HepG2 (cell line): ENCODE measurements at regions not wholly inside any gene's neighbourhood (a gene's known extent, or its start where the extent isn't known, plus 50 kb on each side); places are given as distances from the start of the nearest gene placed in this dataset.

ENCODE experiments used
- ATAC-seq: fragments of 200-7000 bp; cut with Tn5 transposase; 3 replicates; pipeline ENCODE4 v1.9.1; 2020; ENCODE audit warnings: mild to moderate bottlenecking, moderate library complexity
- BruUV-seq: library from RNA; stranded (reverse); fragments of 400-500 nt; replicated peaks from 2 replicates; lab custom pipeline; 2021; lab: Mats Ljungman, UMichigan
- CTCF ChIA-PET: fragments of 300-600 bp; formaldehyde crosslinking; extraction: SDS; loops from one replicate; lab custom pipeline; 2021; ENCODE audit warnings: low total read pairs, inconsistent platforms, low intra/inter-chr PET ratio; lab: Yijun Ruan, JAX
- POLR2A ChIA-PET: fragments of 350-600 bp; sonication (Branson Sonifier 250); formaldehyde crosslinking; loops from one replicate; lab custom pipeline; 2020; ENCODE audit warnings: antibody characterized with exemption, inconsistent platforms; lab: Yijun Ruan, JAX
- DNase-seq: peaks from one replicate; pipeline ENCODE4 v3.0.0-alpha.2; 2015; ENCODE audit warnings: low spot score
- FAIRE-seq: peaks from 3 replicates; lab custom pipeline; 2011; peaks lifted over from hg19 to GRCh38; lab: Jason Lieb, UNC
- H2AFZ ChIP-seq: one replicate; pipeline ENCODE4 v1.6.1; 2011; ENCODE audit warnings: low read length, inconsistent platforms
- H3K27ac ChIP-seq: fragments of 300-600 bp; 3 replicates; pipeline ENCODE4 v1.8.0; 2011; ENCODE audit warnings: mixed run types, mild to moderate bottlenecking, mixed read lengths, low read length, inconsistent platforms; ENCODE audit not compliant: insufficient read depth; ENCODE audit errors: extremely low read length
- H3K27me3 ChIP-seq, 2 experiments: fragments of 200-600 bp in 1 of 2; 2 replicates in 1 of 2; 3 replicates in 1 of 2; pipeline versions ENCODE4 v1.6.0 to v1.8.0; 2011; ENCODE audit warnings: low read length in 2 of 2, mild to moderate bottlenecking in 2 of 2, moderate library complexity in 2 of 2, inconsistent platforms in 1 of 2; ENCODE audit not compliant: insufficient read depth in 2 of 2, control insufficient read depth in 1 of 2
- H3K36me3 ChIP-seq, 2 experiments: fragments of 200-600 bp in 1 of 2; replicated peaks in 1 of 2; 2 replicates in 1 of 2; 3 replicates in 1 of 2; pipeline versions ENCODE4 v1.5.1 to v1.8.0; 2011; ENCODE audit warnings: low read length in 2 of 2, inconsistent platforms in 1 of 2; ENCODE audit not compliant: insufficient read depth in 2 of 2, control insufficient read depth in 1 of 2
- H3K4me1 ChIP-seq: 2 replicates; pipeline ENCODE4 v1.5.1; 2012; ENCODE audit warnings: low read length, inconsistent platforms; ENCODE audit not compliant: insufficient read depth
- H3K4me2 ChIP-seq: 2 replicates; pipeline ENCODE4 v1.6.0; 2011; ENCODE audit warnings: low read depth, low read length, inconsistent platforms
- H3K4me3 ChIP-seq, 3 experiments: fragments of 200-600 bp in 1 of 3; sonication (generic), shearing (Covaris generic) in 1 of 3; replicated peaks in 1 of 3; 2 replicates each; pipeline ENCODE4 v1.5.1; 2011 to 2016; ENCODE audit warnings: low read length in 3 of 3, inconsistent platforms in 2 of 3, low read depth in 2 of 3, mild to moderate bottlenecking in 2 of 3, control low read depth in 1 of 3, mixed read lengths in 1 of 3; ENCODE audit not compliant: insufficient read depth in 1 of 3
- H3K79me2 ChIP-seq: one replicate; pipeline ENCODE4 v1.6.1; 2011; ENCODE audit warnings: low read length, inconsistent platforms; ENCODE audit not compliant: insufficient read depth
- H3K9ac ChIP-seq: 2 replicates; pipeline ENCODE4 v1.6.0; 2011; ENCODE audit warnings: mild to moderate bottlenecking, low read depth, low read length, inconsistent platforms; ENCODE audit not compliant: insufficient read depth
- H3K9me3 ChIP-seq: 2 replicates; pipeline ENCODE4 v1.5.1; 2012; ENCODE audit warnings: mild to moderate bottlenecking, low read length
- H4K20me1 ChIP-seq: 2 replicates; pipeline ENCODE4 v1.6.0; 2011; ENCODE audit warnings: inconsistent platforms, mild to moderate bottlenecking, low read length, moderate library complexity; ENCODE audit not compliant: insufficient read depth
- HOXA9 ChIP-seq: sonication (generic); formaldehyde crosslinking; IDR thresholded peaks from 2 replicates; pipeline ENCODE4 v1.8.1; 2022; ENCODE audit warnings: missing genetic modification reagents, mild to moderate bottlenecking, moderate library complexity, borderline replicate concordance
- IRX3 ChIP-seq: sonication (generic); formaldehyde crosslinking; IDR thresholded peaks from 2 replicates; pipeline ENCODE4 v1.8.1; 2023; ENCODE audit warnings: mild to moderate bottlenecking, low read depth, missing genetic modification reagents, borderline replicate concordance
- MEIS2 ChIP-seq: sonication (generic); formaldehyde crosslinking; IDR thresholded peaks from 2 replicates; pipeline ENCODE4 v1.9.0; 2021; ENCODE audit warnings: mild to moderate bottlenecking, missing genetic modification reagents
- MYPOP ChIP-seq: sonication (generic); formaldehyde crosslinking; IDR thresholded peaks from 2 replicates; pipeline ENCODE4 v1.8.1; 2023; ENCODE audit warnings: mild to moderate bottlenecking, moderate library complexity, missing genetic modification reagents
- TCF7L2 ChIP-seq: IDR thresholded peaks from 2 replicates; pipeline ENCODE4 v1.6.1; 2011; ENCODE audit warnings: mild to moderate bottlenecking, low read depth, low read length, moderate library complexity
- TEF ChIP-seq: sonication (generic); formaldehyde crosslinking; IDR thresholded peaks from 2 replicates; pipeline ENCODE4 v1.5.0; 2020; ENCODE audit warnings: missing genetic modification reagents
- ZNF557 ChIP-seq: sonication (generic); formaldehyde crosslinking; IDR thresholded peaks from 2 replicates; pipeline ENCODE4 v1.4.0; 2020; ENCODE audit warnings: missing genetic modification reagents
- ZNF563 ChIP-seq: sonication (generic); formaldehyde crosslinking; IDR thresholded peaks from 2 replicates; pipeline ENCODE4 v1.8.0; 2022; ENCODE audit warnings: mild to moderate bottlenecking, moderate library complexity, missing genetic modification reagents
- ZNF768 ChIP-seq: sonication (generic); formaldehyde crosslinking; IDR thresholded peaks from 2 replicates; pipeline ENCODE4 v1.4.0; 2020; ENCODE audit warnings: missing genetic modification reagents
- WGBS: methylation state at CpG from one replicate; pipeline ENCODE4 v1.1.6; 2017; ENCODE audit warnings: low lambda C conversion rate; 5-methylcytosine and 5-hydroxymethylcytosine counted together
- in situ Hi-C: cut with HindIII; loops from 2 replicates; pipeline ENCODE4 v1.10.0; 2017; ENCODE audit warnings: low pct_unique_long_range_greater_than_20kb; ENCODE audit not compliant: extremely low pct_ligation_motif_present
- intact Hi-C: fragments of 100-400 bp; cut with micrococcal nuclease; formaldehyde crosslinking; loops from one replicate; pipeline ENCODE4 v1.10.0; 2022; ENCODE audit not compliant: unreplicated experiment
- TF ChIP-seq, protein P1 (sequence below): IDR thresholded peaks from 2 replicates; pipeline ENCODE4 v1.6.1; 2018; ENCODE audit warnings: missing genetic modification reagents

GRCh38 chr3:101146946-101147345 is 153.7 kb upstream of the ABI3BP start (continued):
- TF ChIP-seq HOXA9 (CRISPR knock-in tag) (no peak), IRX3 (CRISPR knock-in tag) (no peak), ZNF768 (CRISPR knock-in tag) (no peak), ZNF557 (CRISPR knock-in tag) (no peak)
- TF ChIP-seq, protein P1, sequence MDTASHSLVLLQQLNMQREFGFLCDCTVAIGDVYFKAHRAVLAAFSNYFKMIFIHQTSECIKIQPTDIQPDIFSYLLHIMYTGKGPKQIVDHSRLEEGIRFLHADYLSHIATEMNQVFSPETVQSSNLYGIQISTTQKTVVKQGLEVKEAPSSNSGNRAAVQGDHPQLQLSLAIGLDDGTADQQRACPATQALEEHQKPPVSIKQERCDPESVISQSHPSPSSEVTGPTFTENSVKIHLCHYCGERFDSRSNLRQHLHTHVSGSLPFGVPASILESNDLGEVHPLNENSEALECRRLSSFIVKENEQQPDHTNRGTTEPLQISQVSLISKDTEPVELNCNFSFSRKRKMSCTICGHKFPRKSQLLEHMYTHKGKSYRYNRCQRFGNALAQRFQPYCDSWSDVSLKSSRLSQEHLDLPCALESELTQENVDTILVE (CRISPR knock-in tag) = no peak

DNA sequence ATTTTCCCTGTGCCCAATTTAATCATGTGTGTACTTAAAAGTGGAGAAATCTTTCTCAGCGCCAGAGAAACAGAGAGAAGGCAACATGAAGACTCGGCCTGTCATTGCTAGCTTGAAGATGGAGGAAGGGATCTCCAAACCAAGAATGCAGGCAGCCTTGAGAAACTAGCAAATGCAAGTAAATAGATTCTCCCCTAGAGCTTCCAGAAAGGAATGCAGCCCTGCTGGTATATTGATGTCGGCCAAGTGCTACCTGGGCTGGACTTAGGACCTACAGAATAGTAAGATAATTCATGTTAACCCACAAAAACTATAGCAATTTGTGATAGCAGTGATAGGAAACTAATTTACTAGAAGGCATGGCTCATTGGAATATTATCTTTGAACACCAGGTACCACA is 150.9 kb upstream of the ABI3BP start:
- BruUV-seq = no TSS peak
- no peaks in the 10 kb centered on the region; a peak in 1 of 5 replicates for H3K27me3 ChIP-seq
- H3K4me1 ChIP-seq = no peaks in the 10 kb centered on the region
- WGBS = 7% methylated on average over 3 of the region's 3 CpGs
- H3K36me3 ChIP-seq = no peaks in the 10 kb centered on the region
- DNase-seq (no peak), FAIRE-seq (no peak), ATAC-seq (no peak)
- TF ChIP-seq TEF (CRISPR knock-in tag) (no peak), ZNF563 (no peak), MEIS2 (CRISPR knock-in tag) (no peak), TCF7L2 (no peak), MYPOP (CRISPR knock-in tag) (no peak)
- no peaks in the 10 kb centered on the region for H4K20me1 ChIP-seq
- H3K4me3 ChIP-seq = no peak overlapping the region
- no peak overlapping the region for H2AFZ ChIP-seq
- H3K9ac ChIP-seq = no peak overlapping the region
- no peak overlapping the region for H3K27ac ChIP-seq
- H3K4me2 ChIP-seq = no peak overlapping the region
- in situ Hi-C loops = no loop called here
- intact Hi-C loops = no loop called here
- POLR2A ChIA-PET = no interaction called here
- CTCF ChIA-PET = no interaction called here
- H3K9me3 ChIP-seq = no peaks in the 10 kb centered on the region
- H3K79me2 ChIP-seq = no peaks in the 10 kb centered on the region
